HG03469 (cell line): ENCODE measurements at regions not wholly inside any gene's neighbourhood (a gene's known extent, or its start where the extent isn't known, plus 50 kb on each side); places are given as distances from the start of the nearest gene placed in this dataset.

Experiments
- ATAC-seq: cut with Tn5 transposase; IDR thresholded peaks from one replicate; pipeline ENCODE4 v1.9.1; 2021; ENCODE audit warnings: mild to moderate bottlenecking, moderate library complexity, moderate number of reproducible peaks; ENCODE audit not compliant: unreplicated experiment

- ATAC-seq, result no peak
Measured at GRCh38 chr10:107924458-107924857, 760.0 kb upstream of the SORCS1 start.

- ATAC-seq, result no peak
Measured at GRCh38 chr10:107919626-107920235, 755.2 kb upstream of the SORCS1 start.

GRCh38 chr10:107918171-107918570 lies 753.7 kb upstream of the SORCS1 start:
- ATAC-seq, result no peak

GRCh38 chr10:107915215-107915610 lies 750.7 kb upstream of the SORCS1 start:
- no peak for ATAC-seq

GRCh38 chr10:107914450-107915214 lies 750.1 kb upstream of the SORCS1 start:
- ATAC-seq, result no peak

- ATAC-seq, result no peak
Measured at GRCh38 chr10:107913317-107914294, 749.1 kb upstream of the SORCS1 start.

- no peak for ATAC-seq
Measured at GRCh38 chr10:107901076-107901475, 736.6 kb upstream of the SORCS1 start.

- ATAC-seq, result no peak
Measured at GRCh38 chr10:107900131-107900530, 735.6 kb upstream of the SORCS1 start.

- ATAC-seq, result no peak
Measured at GRCh38 chr10:107899502-107900062, 735.1 kb upstream of the SORCS1 start.

- no peak for ATAC-seq
Measured at GRCh38 chr10:107899075-107899474, 734.6 kb upstream of the SORCS1 start.

- ATAC-seq, result no peak
Measured at GRCh38 chr10:107898392-107898791, 733.9 kb upstream of the SORCS1 start.

- no peak for ATAC-seq
Measured at GRCh38 chr10:107894516-107894915, 730.0 kb upstream of the SORCS1 start.

- no peak for ATAC-seq
Measured at GRCh38 chr10:107889105-107889504, 724.6 kb upstream of the SORCS1 start.

GRCh38 chr10:107880185-107880584 lies 715.7 kb upstream of the SORCS1 start:
- no peak for ATAC-seq

GRCh38 chr10:107873007-107873406 lies 708.5 kb upstream of the SORCS1 start:
- no peak for ATAC-seq

GRCh38 chr10:107865691-107866090 lies 701.2 kb upstream of the SORCS1 start:
- ATAC-seq, result no peak

- ATAC-seq, result no peak
Measured at GRCh38 chr10:107859065-107859464, 694.6 kb upstream of the SORCS1 start.

- ATAC-seq, result no peak
Measured at GRCh38 chr10:107856047-107856315, 691.5 kb upstream of the SORCS1 start.

- ATAC-seq, result no peak
Measured at GRCh38 chr10:107855301-107856046, 691.0 kb upstream of the SORCS1 start.

- ATAC-seq, result no peak
Measured at GRCh38 chr10:107848726-107849360, 684.3 kb upstream of the SORCS1 start.
